ENCODE measurements at regions not wholly inside any gene's neighbourhood (a gene's known extent, or its start where the extent isn't known, plus 50 kb on each side); places are given as distances from the start of the nearest gene placed in this dataset.

GRCh38 chr13:48181482-48182145 is 51.4 kb upstream of the ITM2B start:
- no peak for DNase-seq (ENCODE audit: insufficient read length, low spot score)
- TF ChIP-seq, protein P1, sequence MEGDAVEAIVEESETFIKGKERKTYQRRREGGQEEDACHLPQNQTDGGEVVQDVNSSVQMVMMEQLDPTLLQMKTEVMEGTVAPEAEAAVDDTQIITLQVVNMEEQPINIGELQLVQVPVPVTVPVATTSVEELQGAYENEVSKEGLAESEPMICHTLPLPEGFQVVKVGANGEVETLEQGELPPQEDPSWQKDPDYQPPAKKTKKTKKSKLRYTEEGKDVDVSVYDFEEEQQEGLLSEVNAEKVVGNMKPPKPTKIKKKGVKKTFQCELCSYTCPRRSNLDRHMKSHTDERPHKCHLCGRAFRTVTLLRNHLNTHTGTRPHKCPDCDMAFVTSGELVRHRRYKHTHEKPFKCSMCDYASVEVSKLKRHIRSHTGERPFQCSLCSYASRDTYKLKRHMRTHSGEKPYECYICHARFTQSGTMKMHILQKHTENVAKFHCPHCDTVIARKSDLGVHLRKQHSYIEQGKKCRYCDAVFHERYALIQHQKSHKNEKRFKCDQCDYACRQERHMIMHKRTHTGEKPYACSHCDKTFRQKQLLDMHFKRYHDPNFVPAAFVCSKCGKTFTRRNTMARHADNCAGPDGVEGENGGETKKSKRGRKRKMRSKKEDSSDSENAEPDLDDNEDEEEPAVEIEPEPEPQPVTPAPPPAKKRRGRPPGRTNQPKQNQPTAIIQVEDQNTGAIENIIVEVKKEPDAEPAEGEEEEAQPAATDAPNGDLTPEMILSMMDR (IDR thresholded peaks at IDR 0.05; ENCODE audit: insufficient read depth, missing control alignments) = no peak
- FAIRE-seq = no peak

DNA sequence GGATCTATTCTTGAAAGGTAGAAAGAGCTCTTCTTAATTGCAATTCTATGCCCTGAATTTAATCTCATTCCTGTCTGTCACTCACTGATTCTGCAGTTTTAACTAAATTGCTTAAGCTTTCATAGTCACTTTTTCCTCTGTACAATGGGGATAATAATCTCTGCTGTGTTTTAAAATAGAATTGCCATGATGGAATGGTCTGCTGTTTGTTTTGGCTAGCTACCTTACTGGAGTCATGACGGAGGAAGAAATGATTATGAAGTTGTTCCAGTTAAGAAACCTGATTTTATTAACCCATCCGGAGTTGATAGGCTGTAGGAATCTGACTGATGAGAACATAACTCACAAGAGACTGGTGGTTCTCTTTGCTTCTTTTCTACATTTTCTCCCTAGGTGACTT is 54.9 kb upstream of the ITM2B start:
- DNase-seq (ENCODE audit: insufficient read length, low spot score) (no peak), FAIRE-seq (no peak)
- TF ChIP-seq, protein P1 (IDR thresholded peaks at IDR 0.05; ENCODE audit: insufficient read depth, missing control alignments) = no peak

GRCh38 chr13:48176781-48177180 is 56.2 kb upstream of the ITM2B start:
- DNase-seq (ENCODE audit: insufficient read length, low spot score) (peak; percentile 61), FAIRE-seq (no peak)
- TF ChIP-seq, protein P1 (IDR thresholded peaks at IDR 0.05; ENCODE audit: insufficient read depth, missing control alignments) = no peak

DNA sequence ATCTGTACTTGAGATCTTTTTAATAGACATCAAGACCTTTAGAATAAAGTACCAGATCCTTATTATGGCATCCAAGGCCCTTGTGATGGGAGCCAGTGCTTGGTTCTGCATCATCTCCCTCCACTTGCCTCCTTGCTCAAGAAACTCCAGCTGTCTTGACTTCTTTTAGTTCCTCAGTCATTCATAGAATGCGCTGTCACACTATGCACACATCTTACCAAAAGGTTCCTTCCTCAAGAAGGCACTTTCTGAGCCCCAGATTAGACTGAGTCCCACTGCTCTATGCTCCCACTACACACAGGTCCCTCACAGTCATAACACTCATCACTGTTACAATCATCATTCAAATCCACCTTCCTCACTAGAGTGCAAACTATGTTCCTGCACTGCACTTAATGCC is 57.8 kb upstream of the ITM2B start:
- TF ChIP-seq, protein P1 (IDR thresholded peaks at IDR 0.05; ENCODE audit: insufficient read depth, missing control alignments) = no peak
- DNase-seq (ENCODE audit: insufficient read length, low spot score) = no peak
- FAIRE-seq = no peak

GRCh38 chr13:48167866-48168265 is 65.1 kb upstream of the ITM2B start:
- TF ChIP-seq, protein P1 (IDR thresholded peaks at IDR 0.05; ENCODE audit: insufficient read depth, missing control alignments) = no peak
- FAIRE-seq (peak; percentile 64), DNase-seq (ENCODE audit: insufficient read length, low spot score) (no peak)

DNA sequence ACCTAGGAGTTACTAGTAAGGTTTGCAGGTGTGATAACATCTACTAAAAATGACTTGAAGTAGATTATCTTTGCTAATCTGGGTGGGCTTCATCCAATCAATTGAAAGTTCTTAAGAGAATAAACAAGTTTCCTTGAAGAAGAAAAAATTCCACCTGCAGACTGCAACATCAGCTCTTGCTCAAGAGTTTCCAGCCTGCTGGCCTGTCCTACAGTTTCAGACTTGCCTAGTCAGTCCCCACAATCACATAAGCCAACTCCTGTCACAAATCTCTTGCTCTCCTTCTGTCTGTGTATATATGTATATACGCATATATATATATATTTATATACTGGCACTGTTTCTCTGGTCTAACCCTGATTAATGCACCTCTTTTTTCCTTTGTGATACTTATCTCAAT is 67.3 kb upstream of the ITM2B start:
- TF ChIP-seq, protein P1 (IDR thresholded peaks at IDR 0.05; ENCODE audit: insufficient read depth, missing control alignments) = no peak
- DNase-seq (ENCODE audit: insufficient read length, low spot score) (no peak), FAIRE-seq (peak; percentile 41)

DNA sequence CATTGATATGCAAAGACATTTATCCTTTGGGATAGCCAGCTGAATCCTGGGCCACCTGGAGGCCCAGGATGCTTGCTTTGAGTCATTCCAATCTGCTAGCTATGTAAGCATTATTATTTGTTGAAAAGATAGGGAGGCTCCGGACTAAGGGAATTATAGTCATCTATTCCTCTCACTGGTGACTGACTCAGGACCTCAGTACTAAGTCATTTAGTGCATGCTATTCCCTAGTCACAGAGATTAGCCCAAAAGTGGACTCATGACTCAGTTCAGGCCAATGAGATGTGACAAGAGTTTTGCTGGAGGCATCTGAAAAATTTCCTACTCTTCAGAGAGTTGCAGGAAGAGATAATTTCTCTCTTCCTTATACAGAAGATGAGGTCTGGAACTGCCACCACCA is 67.9 kb upstream of the ITM2B start:
- TF ChIP-seq, protein P1 (IDR thresholded peaks at IDR 0.05; ENCODE audit: insufficient read depth, missing control alignments) = no peak
- DNase-seq (ENCODE audit: insufficient read length, low spot score) (no peak), FAIRE-seq (no peak)
